ENCODE measurements at regions not wholly inside any gene's neighbourhood (a gene's known extent, or its start where the extent isn't known, plus 50 kb on each side); places are given as distances from the start of the nearest gene placed in this dataset.

DNA sequence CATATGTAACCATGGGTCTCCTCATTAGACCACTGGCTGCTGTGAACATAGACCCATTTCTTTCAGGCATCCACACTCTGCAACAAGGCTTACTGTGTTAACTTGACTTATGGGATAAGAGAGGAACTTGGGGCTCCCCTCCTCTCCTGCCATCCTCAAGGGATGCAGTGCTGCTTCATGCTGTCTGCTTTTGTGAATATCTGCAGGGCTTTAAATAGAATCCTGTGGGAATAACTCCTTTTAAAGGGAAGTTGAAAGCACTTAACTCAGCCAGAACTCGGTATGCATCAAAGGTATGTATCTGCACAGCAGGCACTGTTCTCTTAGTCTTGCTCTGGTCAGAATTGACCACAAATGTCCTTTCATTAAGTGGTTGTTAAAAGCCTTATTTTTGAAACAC is 222.5 kb upstream of the KIRREL3 start:
- H3K79me2 ChIP-seq (replicated peaks; ENCODE audit: insufficient read depth, low read length), result no peaks in the 10 kb centered on the region
- no peaks in the 10 kb centered on the region for H3K9me3 ChIP-seq (ENCODE audit: low read length)
- no peak for TF ChIP-seq MXI1 (conservative IDR thresholded peaks at IDR 0.05; ENCODE audit: poor library complexity, severe bottlenecking)
- peak; percentile 32 for TF ChIP-seq POLR2AphosphoS5 (IDR thresholded peaks at IDR 0.05)
- TF ChIP-seq RAD21 (conservative IDR thresholded peaks at IDR 0.05), result no peak
- no peak for TF ChIP-seq EZH2 (IDR thresholded peaks at IDR 0.05; ENCODE audit: borderline replicate concordance, insufficient read depth, low read length, poor library complexity, severe bottlenecking)
- no peak for TF ChIP-seq SMC3 (conservative IDR thresholded peaks at IDR 0.05; ENCODE audit: poor library complexity)
- TF ChIP-seq, protein P1, sequence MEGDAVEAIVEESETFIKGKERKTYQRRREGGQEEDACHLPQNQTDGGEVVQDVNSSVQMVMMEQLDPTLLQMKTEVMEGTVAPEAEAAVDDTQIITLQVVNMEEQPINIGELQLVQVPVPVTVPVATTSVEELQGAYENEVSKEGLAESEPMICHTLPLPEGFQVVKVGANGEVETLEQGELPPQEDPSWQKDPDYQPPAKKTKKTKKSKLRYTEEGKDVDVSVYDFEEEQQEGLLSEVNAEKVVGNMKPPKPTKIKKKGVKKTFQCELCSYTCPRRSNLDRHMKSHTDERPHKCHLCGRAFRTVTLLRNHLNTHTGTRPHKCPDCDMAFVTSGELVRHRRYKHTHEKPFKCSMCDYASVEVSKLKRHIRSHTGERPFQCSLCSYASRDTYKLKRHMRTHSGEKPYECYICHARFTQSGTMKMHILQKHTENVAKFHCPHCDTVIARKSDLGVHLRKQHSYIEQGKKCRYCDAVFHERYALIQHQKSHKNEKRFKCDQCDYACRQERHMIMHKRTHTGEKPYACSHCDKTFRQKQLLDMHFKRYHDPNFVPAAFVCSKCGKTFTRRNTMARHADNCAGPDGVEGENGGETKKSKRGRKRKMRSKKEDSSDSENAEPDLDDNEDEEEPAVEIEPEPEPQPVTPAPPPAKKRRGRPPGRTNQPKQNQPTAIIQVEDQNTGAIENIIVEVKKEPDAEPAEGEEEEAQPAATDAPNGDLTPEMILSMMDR (IDR thresholded peaks at IDR 0.05; ENCODE audit: poor library complexity, severe bottlenecking), result no peak
- TF ChIP-seq, protein P2, sequence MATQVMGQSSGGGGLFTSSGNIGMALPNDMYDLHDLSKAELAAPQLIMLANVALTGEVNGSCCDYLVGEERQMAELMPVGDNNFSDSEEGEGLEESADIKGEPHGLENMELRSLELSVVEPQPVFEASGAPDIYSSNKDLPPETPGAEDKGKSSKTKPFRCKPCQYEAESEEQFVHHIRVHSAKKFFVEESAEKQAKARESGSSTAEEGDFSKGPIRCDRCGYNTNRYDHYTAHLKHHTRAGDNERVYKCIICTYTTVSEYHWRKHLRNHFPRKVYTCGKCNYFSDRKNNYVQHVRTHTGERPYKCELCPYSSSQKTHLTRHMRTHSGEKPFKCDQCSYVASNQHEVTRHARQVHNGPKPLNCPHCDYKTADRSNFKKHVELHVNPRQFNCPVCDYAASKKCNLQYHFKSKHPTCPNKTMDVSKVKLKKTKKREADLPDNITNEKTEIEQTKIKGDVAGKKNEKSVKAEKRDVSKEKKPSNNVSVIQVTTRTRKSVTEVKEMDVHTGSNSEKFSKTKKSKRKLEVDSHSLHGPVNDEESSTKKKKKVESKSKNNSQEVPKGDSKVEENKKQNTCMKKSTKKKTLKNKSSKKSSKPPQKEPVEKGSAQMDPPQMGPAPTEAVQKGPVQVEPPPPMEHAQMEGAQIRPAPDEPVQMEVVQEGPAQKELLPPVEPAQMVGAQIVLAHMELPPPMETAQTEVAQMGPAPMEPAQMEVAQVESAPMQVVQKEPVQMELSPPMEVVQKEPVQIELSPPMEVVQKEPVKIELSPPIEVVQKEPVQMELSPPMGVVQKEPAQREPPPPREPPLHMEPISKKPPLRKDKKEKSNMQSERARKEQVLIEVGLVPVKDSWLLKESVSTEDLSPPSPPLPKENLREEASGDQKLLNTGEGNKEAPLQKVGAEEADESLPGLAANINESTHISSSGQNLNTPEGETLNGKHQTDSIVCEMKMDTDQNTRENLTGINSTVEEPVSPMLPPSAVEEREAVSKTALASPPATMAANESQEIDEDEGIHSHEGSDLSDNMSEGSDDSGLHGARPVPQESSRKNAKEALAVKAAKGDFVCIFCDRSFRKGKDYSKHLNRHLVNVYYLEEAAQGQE (IDR thresholded peaks at IDR 0.05; ENCODE audit: borderline replicate concordance), result peak; percentile 57
- peak; percentile 47 for TF ChIP-seq EP300 (conservative IDR thresholded peaks at IDR 0.05; ENCODE audit: poor library complexity, severe bottlenecking)
- H3K27me3 ChIP-seq (ENCODE audit: insufficient read depth, low read depth, low read length), result no peaks in the 10 kb centered on the region
- no peaks in the 10 kb centered on the region for H3K9me2 ChIP-seq (ENCODE audit: insufficient read depth, low read length)
- H2AFZ ChIP-seq (ENCODE audit: low read depth, low read length), result no peak overlapping the region
- no peaks in the 10 kb centered on the region for H3K36me3 ChIP-seq (ENCODE audit: insufficient read depth, low read length)
- no peak overlapping the region for H3K4me2 ChIP-seq (ENCODE audit: low read length)
- no peaks in the 10 kb centered on the region for H3F3A ChIP-seq (ENCODE audit: insufficient read depth, low read length, poor library complexity, severe bottlenecking)
- H3K27ac ChIP-seq (ENCODE audit: low read length), result peak overlapping the region; percentile 17
- no peak overlapping the region for H3K4me3 ChIP-seq (ENCODE audit: low read length)
- no peaks in the 10 kb centered on the region for H4K20me1 ChIP-seq (ENCODE audit: insufficient read depth)
- no peak overlapping the region for H3K9ac ChIP-seq (ENCODE audit: low read length)

DNA sequence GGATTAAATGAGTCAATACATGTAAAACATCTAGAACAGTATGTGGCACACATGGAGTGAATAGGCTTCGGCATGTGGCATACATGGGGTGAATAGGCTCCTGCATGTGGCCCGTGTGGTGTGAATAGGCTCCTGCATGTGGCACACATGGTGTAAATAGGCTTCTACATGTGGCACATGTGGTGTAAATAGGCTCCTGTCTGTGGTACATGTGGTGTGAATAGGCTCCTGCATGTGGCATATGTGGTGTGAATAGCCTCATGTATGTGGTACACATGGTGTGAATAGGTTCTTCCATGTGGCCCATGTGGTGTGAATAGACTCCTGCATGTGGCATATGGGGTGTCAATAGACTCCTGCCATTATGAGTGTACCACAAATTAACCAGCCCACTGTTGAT is 219.1 kb upstream of the KIRREL3 start:
- no peaks in the 10 kb centered on the region for H3K27me3 ChIP-seq (ENCODE audit: insufficient read depth, low read depth, low read length)
- no peaks in the 10 kb centered on the region for H3K9me2 ChIP-seq (ENCODE audit: insufficient read depth, low read length)
- no peaks in the 10 kb centered on the region for H3K79me2 ChIP-seq (replicated peaks; ENCODE audit: insufficient read depth, low read length)
- no peaks in the 10 kb centered on the region for H3K9me3 ChIP-seq (ENCODE audit: low read length)
- H3K4me3 ChIP-seq (ENCODE audit: low read length), result no peak overlapping the region
- no peak overlapping the region for H3K4me2 ChIP-seq (ENCODE audit: low read length)
- TF ChIP-seq, protein P1 (IDR thresholded peaks at IDR 0.05; ENCODE audit: poor library complexity, severe bottlenecking), result no peak
- TF ChIP-seq MXI1 (conservative IDR thresholded peaks at IDR 0.05; ENCODE audit: poor library complexity, severe bottlenecking) (no peak), EP300 (conservative IDR thresholded peaks at IDR 0.05; ENCODE audit: poor library complexity, severe bottlenecking) (no peak), POLR2AphosphoS5 (IDR thresholded peaks at IDR 0.05) (no peak)
- TF ChIP-seq, protein P2 (IDR thresholded peaks at IDR 0.05; ENCODE audit: borderline replicate concordance), result no peak
- H2AFZ ChIP-seq (ENCODE audit: low read depth, low read length), result no peak overlapping the region
- H3K27ac ChIP-seq (ENCODE audit: low read length), result no peak overlapping the region
- H4K20me1 ChIP-seq (ENCODE audit: insufficient read depth), result no peaks in the 10 kb centered on the region
- H3K36me3 ChIP-seq (ENCODE audit: insufficient read depth, low read length), result no peaks in the 10 kb centered on the region
- no peaks in the 10 kb centered on the region for H3F3A ChIP-seq (ENCODE audit: insufficient read depth, low read length, poor library complexity, severe bottlenecking)
- H3K9ac ChIP-seq (ENCODE audit: low read length), result no peak overlapping the region
